ENCODE measurements at regions not wholly inside any gene's neighbourhood (a gene's known extent, or its start where the extent isn't known, plus 50 kb on each side); places are given as distances from the start of the nearest gene placed in this dataset.

DNA sequence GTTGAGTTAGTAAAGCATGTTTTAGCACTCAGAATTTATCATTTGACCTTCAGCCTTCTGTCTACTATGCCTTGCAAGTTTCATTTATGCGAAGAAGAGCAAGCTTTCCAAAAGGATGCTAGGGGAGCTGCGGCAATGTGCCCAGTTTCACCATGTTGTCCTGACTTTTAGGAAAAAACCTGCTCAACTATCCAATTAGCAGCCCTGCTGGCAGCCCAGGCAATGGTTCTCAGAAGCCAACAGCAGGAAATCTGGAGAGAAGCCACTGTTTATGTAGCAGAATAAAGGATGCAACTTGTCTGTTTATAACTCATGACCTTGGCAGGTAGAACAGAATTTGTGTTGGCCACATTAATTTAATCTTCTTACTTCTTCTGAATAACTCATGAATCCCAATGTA is 230.8 kb downstream of the ABCC12 start:
- H3K27ac ChIP-seq, result no peak overlapping the region
- H3K4me1 ChIP-seq, result no peaks in the 10 kb centered on the region
- no peaks in the 10 kb centered on the region for H3K36me3 ChIP-seq
- WGBS, 2 donors, result 79 to 88% methylated on average over 2 of the region's 2 CpGs
- TF ChIP-seq POLR2A (IDR thresholded peaks at IDR 0.05), result no peak
- TF ChIP-seq, protein P1, sequence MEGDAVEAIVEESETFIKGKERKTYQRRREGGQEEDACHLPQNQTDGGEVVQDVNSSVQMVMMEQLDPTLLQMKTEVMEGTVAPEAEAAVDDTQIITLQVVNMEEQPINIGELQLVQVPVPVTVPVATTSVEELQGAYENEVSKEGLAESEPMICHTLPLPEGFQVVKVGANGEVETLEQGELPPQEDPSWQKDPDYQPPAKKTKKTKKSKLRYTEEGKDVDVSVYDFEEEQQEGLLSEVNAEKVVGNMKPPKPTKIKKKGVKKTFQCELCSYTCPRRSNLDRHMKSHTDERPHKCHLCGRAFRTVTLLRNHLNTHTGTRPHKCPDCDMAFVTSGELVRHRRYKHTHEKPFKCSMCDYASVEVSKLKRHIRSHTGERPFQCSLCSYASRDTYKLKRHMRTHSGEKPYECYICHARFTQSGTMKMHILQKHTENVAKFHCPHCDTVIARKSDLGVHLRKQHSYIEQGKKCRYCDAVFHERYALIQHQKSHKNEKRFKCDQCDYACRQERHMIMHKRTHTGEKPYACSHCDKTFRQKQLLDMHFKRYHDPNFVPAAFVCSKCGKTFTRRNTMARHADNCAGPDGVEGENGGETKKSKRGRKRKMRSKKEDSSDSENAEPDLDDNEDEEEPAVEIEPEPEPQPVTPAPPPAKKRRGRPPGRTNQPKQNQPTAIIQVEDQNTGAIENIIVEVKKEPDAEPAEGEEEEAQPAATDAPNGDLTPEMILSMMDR (IDR thresholded peaks at IDR 0.05), result no peak
- no peaks in the 10 kb centered on the region for H3K9me3 ChIP-seq
- DNase-seq, result no peak
- intact Hi-C loops (cut with DNase I), result no loop called here
- no peaks in the 10 kb centered on the region for H3K27me3 ChIP-seq
- no peak overlapping the region for H3K4me3 ChIP-seq (replicated peaks in 1 of 3)

- DNase-seq, result no peak
- Histone ChIP-seq H3K27me3 (no peaks in the 10 kb centered on the region), H3K4me1 (no peaks in the 10 kb centered on the region), H3K9me3 (no peaks in the 10 kb centered on the region), H3K36me3 (no peaks in the 10 kb centered on the region), H3K27ac (no peak overlapping the region), H3K4me3 (replicated peaks in 1 of 3) (no peak overlapping the region)
- TF ChIP-seq, protein P1 (IDR thresholded peaks at IDR 0.05), result no peak
- TF ChIP-seq POLR2A (IDR thresholded peaks at IDR 0.05), result no peak
- intact Hi-C loops (cut with DNase I), result no loop called here
- 67 to 70% methylated on average over 1 of the region's 1 CpG for WGBS, 2 donors
Measured at GRCh38 chr16:47921535-47921934, 234.3 kb downstream of the ABCC12 start.

DNA sequence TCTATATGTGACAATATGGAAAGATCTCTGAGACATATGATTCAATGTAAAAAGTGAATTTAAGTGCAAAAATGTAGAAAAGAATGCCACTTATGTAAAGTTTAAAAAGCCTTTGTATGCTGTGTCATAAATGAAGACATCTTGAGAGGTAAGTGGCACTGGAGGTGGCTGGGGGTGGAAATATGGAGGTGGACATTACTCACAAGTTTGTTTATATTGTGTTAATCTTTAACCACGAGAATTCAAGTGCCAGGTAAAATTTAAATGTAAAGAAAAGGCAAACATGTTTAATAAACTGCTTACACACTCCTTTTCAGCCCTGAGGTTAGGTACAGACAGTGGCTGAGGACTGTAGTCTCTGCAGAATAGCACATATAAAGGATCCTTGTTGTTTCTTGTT is 235.1 kb downstream of the ABCC12 start:
- WGBS, 2 donors, result 9 to 11% methylated on average over 1 of the region's 1 CpG
- Histone ChIP-seq H3K4me1 (no peaks in the 10 kb centered on the region), H3K9me3 (no peaks in the 10 kb centered on the region), H3K27ac (no peak overlapping the region), H3K27me3 (no peaks in the 10 kb centered on the region), H3K36me3 (no peaks in the 10 kb centered on the region), H3K4me3 (replicated peaks in 1 of 3) (no peak overlapping the region)
- intact Hi-C loops (cut with DNase I), result no loop called here
- no peak for TF ChIP-seq POLR2A (IDR thresholded peaks at IDR 0.05)
- TF ChIP-seq, protein P1 (IDR thresholded peaks at IDR 0.05), result no peak
- DNase-seq, result no peak

GRCh38 chr16:47917118-47917517 is 238.7 kb downstream of the ABCC12 start:
- TF ChIP-seq POLR2A (IDR thresholded peaks at IDR 0.05), result no peak
- TF ChIP-seq, protein P1 (IDR thresholded peaks at IDR 0.05), result no peak
- intact Hi-C loops (cut with DNase I), result no loop called here

DNA sequence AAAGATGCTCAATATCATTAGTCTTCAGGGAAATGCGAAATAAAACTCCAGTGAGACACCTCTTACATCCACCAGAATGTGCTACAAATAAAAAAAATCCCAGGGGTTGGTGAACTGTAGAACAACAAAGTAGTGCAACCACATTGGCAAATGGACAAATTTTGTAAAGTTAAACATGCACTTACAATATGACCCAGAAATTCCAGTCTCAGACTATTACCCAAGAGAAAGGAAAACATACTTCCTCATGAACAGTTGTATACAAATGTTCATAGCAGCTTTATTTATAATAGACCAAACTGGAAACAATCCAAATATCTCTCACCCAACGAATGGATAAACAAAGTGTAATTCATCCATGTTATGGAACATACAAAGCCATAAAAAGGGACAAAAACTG is 239.5 kb downstream of the ABCC12 start:
- H3K9me3 ChIP-seq, result no peaks in the 10 kb centered on the region
- H3K4me3 ChIP-seq (replicated peaks in 1 of 3), result no peak overlapping the region
- TF ChIP-seq, protein P1 (IDR thresholded peaks at IDR 0.05), result no peak
- no peak for TF ChIP-seq POLR2A (IDR thresholded peaks at IDR 0.05)
- 63 to 70% methylated on average over 2 of the region's 2 CpGs for WGBS, 2 donors
- intact Hi-C loops (cut with DNase I), result no loop called here
- H3K27ac ChIP-seq, result no peak overlapping the region
- no peaks in the 10 kb centered on the region for H3K36me3 ChIP-seq
- no peaks in the 10 kb centered on the region for H3K4me1 ChIP-seq
- DNase-seq, result no peak
- no peaks in the 10 kb centered on the region for H3K27me3 ChIP-seq

More at GRCh38 chr16:47917118-47917517, 238.7 kb downstream of the ABCC12 start:
- Histone ChIP-seq H3K27ac (no peak overlapping the region), H3K9me3 (no peaks in the 10 kb centered on the region), H3K4me1 (no peaks in the 10 kb centered on the region), H3K27me3 (no peaks in the 10 kb centered on the region), H3K4me3 (replicated peaks in 1 of 3) (no peak overlapping the region), H3K36me3 (no peaks in the 10 kb centered on the region)
- no peak for DNase-seq
